Neural progenitor cell (in vitro differentiated cells): ENCODE measurements at regions not wholly inside any gene's neighbourhood (a gene's known extent, or its start where the extent isn't known, plus 50 kb on each side); places are given as distances from the start of the nearest gene placed in this dataset.

Source experiments
- CTCF ChIP-seq: fragments of 200-600 bp; sonication (generic); IDR thresholded peaks from 2 replicates; pipeline ENCODE4 v1.5.1; 2017; ENCODE audit warnings: antibody characterized with exemption, mild to moderate bottlenecking
- EZH2 ChIP-seq: fragments of 200-600 bp; sonication (generic); IDR thresholded peaks from 2 replicates; pipeline ENCODE4 v1.6.1; 2017; ENCODE audit warnings: antibody characterized with exemption, mild to moderate bottlenecking, moderate library complexity
- EZH2phosphoT487 ChIP-seq: fragments of 200-600 bp; sonication (generic); IDR thresholded peaks from 2 replicates; pipeline ENCODE4 v1.6.1; 2017; ENCODE audit warnings: antibody characterized with exemption

GRCh38 chr9:1431461-1431860 lies 381.3 kb downstream of the DMRT2 start:
- TF ChIP-seq EZH2phosphoT487 (no peak), CTCF (no peak), EZH2 (no peak)
